Ammon's horn (tissue), 1 donor: ENCODE measurements at regions not wholly inside any gene's neighbourhood (a gene's known extent, or its start where the extent isn't known, plus 50 kb on each side); places are given as distances from the start of the nearest gene placed in this dataset.

Experiments
- DNase-seq: peaks from one replicate; pipeline ENCODE4 v3.0.0-alpha.2; 2016; ENCODE audit warnings: low spot score

DNA sequence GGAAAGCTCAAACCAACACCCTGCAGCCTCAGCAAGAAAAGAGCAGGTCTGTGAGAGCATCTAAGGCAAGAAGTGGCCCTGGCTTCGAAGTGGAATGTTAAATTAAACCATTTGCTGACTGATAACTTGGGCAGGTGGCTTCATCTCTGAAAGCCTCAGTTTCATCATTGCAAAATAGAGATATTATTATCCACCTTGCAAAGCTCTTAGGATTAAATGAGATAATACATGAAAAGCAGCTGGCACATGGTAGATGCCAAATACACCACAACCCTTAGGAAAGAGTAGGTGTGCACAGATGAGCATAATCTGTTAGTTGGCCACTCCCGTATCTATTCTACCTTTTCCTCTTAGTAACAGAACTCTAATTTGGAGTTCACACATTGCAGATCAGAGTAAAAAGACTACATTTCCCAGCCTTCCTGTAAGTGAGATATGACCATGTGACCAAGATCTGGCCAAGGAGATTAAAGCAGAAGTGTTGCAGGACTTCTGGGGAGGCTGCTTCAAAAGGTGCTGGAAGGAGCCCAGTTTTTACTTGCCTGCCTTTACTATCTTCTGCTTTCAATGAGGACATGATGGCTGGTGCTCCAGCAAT, 288.7 kb downstream of the SOX9 start:
- no peak for DNase-seq

DNA sequence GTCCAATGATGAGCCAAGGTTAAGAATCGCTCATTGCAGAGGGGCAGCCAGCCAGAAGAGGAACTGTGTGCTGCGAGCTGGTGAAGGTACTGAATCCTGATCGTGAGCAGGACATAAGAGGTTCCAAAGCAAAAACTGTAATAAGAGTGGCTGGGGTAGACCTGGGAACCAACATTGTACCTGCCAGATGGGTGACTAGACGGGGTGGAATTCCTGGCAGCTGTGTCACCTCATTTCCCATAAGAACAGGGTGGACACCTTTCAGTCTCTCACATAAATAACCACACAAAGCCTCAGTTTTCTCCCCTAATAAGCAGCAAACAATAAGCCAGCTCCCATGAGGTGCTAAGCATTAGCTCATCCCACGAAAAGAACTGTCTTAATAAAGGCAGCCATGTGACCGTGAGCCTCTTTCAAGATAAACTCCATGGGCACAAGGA, 290.3 kb downstream of the SOX9 start:
- no peak for DNase-seq

DNA sequence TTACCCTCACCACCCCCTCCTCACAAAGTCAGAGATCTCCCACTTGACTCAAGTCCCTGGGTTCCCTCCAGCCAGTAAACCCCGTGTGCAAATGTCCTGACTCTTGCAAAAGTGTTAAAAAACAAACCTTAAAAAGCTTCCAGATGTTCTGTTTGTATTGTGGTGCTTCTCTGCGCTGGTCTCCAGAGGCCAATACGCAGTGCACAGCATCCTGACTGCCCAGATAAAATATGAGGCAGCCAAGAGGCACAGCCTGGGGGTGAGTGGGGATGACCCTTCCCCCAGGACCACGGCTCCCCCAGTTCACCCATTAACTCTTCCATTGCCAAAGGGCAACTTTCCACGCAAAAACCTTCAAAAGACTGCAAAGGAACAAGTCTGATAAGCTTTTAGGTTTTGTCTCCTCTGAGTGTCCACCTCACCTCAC, 291.8 kb downstream of the SOX9 start:
- no peak for DNase-seq

DNA sequence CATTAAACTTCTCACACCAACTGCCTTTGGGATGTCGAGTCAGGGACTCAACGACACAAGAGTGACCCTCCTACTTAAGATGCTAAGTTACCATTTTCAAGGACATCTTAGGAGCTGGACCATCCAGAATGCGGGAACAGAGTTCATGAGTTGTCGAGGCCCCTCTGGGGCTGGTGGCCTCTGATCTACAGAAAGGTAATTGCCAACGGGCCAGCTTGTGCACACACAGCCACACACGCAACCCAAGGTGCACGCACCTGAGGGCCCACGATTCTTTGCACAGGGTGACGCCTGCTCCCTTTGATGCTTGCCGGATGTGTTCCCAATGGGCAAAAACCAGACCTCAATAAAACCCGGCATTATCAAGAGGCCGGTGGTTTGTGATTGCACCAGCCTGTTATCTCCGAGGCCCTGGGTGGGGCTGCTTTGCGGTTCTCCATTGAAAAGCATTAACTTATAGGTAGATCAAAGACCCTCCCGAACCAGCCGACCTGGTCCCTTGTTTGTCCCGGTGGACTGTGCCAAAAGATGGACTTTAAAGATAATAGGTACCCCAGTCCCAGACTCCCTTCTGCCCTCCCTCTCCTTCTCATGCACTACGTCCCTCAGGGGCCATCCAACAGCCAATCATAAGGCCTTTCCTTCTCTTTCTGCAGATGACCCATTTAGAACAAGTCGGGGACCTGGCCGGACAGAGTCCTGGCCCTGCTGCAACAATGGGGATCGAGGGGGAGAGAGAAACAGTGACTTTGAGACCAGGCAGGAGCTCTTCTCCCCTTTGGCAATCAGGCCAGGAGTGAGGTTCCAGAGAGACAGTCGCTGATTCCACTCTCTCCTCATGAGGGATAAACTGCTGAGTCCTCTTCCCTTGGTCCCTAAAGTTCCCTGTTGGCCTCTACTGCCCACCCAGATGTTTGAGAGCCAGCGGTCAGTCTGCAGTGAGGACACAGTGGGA, 292.5 kb downstream of the SOX9 start:
- no peak for DNase-seq

DNA sequence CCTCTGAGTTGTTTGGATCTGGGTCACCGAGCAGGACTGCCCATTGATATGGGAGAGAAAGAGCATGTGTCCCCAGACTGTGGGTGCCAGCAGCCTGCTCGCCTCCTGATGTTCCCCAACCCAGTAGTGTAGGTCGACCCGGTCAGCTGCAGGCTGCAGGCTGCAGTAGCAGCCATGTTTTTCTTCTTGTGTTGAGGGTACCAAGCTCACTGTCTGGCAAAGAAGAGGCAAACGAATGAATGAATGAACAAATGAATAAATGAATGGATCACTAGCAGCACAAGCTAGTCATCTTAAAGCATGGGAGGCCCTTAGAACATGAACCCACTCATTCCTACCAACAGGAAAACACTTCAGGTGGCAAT, 293.2 kb downstream of the SOX9 start:
- no peak for DNase-seq

DNA sequence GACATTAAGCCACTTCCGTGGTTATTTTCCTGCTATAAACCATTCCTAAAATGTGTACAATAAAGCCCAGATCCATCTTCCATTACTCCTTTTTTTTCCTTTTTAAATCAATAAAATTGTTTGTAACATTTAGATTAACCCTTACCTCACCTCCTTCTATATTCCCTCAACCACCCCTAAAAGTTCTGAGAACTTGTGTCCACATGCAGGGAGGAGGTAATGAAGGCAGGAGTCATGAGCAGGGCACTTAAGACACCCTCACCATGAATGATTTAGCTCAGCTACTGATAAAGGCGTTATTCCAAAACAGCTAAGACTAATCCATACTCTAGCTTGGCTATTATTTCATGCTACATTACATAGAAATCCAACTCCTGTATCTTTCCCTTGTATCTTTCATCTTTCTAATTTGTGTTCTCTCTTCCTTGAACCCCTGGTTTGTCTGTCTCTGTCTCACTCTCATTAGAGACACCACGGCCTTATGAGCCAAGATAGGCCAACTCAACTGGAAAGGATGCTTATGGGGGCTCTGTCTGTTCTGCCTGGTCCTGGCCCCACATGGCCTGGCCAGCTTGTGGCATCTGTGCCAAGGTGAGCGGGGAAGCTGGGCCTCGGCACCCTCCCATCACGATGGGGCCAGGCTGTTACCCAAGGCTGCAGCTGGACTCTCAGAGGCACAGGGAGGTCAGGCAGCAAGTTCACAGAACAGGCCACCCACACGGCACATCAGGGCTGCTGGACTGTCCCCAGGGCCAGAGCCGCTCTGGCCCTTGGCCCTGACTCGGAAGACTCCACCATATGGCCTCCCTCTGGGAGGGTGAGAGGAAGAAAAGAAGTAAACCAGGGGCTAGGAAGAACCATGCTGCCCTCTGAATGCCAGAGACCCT, 294.4 kb downstream of the SOX9 start:
- no peak for DNase-seq

DNA sequence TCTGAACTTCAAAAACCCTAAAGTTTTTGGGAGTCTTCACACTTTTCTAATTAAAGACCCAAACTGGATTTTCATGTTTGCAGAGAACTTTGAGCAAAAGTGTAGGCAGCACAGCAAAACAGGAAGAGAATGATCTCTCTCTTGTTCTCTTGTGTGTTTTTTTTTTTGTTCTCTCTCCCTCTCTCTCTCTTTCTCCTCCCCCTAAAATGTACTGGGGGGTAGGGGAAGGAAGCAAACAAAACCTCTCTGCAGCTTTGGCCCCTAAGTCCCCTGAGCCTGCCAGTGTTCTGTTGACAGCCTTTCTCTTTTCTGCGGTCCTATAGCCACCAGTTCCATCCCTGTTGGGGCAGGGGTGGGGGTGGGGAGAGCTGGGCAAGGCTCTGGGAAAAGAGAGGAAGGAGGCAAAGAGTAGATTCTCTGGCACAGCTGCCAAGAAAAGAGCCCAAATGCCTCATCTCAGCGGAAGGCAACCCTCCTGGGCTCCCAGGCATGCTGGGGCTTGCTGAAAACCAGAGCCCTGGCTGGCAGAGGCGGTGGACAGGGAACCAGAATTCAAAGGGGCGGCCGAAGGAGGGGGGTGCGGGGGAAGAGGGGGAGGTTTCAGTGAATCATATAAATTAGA, 295.3 kb downstream of the SOX9 start:
- DNase-seq, result peak; percentile 55

DNA sequence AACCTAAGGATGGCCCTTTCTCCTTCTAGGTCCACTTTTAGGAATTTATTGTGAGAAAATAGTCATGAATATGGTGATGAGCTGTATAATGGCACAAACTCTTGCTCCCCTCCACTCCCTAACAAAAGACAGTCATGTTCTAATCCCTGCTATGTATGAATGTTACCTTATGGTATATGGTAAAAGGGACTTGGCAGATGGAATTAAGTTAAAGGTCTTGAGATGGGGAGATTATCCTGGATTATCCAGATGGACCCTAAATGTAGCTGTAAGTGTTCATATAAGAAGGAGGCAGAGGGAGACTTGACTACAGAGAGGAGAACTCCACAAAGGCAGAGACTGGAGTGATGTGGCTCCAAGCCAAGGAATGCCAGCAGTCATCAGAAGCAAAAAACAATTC, 296.1 kb downstream of the SOX9 start:
- no peak for DNase-seq

DNA sequence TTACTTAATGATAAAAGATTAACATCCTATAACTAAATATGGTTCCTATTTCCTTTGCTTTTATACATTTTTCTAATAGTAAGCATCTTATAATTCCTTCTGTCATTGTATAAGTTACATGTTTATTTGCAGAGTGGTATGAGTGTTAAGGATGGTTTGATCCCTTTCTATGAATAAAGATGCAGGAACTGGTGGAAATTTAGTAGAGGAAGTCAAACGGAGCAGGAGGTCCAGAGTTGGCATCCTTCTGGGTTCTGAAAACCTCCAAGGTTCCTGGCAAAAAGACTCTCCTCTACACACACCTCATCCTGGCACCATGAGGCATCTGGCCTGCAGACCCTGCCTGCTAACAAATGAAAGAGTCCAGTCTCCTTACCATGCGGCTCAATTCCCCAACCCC, 296.8 kb downstream of the SOX9 start:
- no peak for DNase-seq

DNA sequence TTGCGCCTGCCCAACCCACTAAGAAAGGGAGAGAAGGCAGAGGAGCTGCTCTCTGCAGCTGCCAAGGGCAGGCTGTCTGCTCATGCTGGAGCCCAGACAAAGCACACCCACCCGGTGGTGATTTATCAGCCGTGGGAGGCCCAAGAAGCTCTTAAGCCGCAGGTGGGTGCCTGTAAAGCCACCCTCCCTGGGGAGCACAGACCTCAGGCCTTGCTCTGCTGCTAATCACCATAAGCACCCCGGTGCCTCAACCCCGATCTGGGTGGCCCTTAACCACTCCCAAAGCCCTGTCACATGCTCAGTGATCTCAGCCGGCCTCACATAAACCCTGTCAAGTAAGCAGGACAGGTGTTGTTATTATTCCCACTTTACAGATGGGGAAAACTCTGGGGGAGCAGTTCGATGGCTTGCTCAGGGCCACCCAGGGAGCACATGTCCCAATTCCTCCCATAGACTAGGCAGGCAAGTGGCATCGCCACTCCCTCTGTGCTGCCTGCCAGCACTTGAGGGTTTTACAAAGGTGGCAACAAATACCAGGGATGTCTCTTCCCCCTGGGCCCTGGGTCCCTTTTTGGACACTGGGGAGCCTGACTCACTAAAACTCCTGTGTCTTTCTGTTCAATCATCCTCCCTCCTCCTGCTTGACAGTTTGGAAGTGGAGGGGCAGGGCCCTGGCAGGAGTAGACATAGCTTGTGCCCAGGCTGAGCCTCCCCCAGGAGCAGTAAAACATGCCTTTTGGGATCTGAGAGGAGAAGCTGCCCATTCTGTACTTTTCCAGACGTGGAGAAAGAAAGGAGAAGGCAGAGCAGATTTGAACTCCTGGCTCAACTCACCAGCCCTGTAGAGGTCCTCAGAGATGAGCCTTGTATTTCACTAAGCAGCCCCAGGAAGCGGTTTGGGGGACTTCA, 299.3 kb downstream of the SOX9 start:
- peak; percentile 52 for DNase-seq

DNA sequence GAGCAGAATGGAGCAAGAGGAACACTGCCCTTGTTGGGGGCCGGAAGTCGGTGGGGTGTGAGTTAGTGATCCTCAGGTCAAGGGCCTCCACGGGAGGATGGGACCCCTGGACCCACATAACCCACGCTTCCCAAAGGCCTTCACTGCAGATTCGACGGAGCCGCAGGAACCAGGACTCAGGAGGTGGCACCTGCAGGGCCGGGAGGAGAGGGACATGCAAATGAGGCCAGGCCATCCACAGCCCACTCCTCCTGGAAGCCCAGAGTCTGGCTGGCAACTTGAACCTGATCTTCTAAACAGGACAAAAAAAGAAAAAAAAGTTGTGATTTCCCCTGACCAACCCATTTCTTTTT, 299.9 kb downstream of the SOX9 start:
- DNase-seq, result no peak

DNA sequence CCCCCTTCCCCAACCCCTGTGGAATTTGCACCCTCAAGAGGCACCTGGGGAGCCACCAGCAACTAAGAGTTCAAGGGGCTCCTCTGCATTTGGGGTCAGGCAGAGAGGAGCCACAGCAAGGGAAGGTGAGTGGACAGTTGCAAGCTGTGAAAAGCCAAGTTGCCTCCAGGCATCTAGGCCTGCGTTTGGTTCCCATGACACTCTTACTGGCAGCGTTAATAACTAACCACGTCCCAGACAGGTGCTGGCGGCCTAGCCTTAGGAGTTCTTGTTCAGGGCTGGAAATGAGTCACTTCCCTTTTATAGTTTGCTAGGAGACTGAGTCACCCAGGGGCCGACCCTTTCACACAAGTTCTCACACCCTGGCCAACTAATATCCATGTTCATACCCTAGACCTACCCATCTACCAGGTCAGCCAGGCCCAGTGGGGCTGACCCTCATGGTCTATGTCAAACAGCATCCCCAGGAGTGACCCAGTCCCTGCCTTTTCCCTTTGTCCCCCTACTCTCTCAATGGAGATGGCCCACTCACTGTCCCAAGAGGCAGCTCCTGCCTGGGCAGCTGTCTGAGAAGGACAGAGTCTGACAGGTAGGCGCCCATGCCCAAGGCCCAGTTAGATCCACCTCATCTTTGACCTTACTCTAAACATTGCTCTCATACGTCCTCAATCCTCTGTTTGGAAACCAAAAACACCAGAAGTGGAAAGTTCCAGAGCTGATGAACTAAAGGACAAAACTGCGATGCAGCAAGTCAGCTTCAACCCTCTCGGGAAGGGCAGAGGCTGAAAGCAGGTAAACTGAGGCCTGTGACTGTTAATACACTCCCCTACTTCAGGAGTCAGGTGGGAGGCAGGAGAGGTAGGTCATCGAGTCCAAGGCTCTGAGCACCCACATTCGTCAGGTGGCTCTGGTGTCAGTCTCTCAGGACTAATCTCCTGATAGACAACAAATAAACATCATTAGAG, 300.6 kb downstream of the SOX9 start:
- DNase-seq, result no peak

DNA sequence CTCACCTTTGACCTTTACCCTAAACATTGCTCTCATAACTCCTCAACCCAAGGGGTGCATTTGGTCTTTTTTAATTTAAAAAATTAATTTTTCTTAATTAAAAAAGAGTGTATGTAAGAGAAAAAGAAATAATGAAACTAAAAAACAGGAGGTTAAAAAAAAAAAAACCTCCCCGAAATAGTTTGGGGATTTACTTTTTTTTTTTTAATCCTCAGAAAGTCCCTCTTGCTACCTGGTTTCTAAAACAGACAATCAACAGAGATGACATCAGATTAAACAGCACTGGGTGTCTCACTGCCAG, 301.3 kb downstream of the SOX9 start:
- no peak for DNase-seq

DNA sequence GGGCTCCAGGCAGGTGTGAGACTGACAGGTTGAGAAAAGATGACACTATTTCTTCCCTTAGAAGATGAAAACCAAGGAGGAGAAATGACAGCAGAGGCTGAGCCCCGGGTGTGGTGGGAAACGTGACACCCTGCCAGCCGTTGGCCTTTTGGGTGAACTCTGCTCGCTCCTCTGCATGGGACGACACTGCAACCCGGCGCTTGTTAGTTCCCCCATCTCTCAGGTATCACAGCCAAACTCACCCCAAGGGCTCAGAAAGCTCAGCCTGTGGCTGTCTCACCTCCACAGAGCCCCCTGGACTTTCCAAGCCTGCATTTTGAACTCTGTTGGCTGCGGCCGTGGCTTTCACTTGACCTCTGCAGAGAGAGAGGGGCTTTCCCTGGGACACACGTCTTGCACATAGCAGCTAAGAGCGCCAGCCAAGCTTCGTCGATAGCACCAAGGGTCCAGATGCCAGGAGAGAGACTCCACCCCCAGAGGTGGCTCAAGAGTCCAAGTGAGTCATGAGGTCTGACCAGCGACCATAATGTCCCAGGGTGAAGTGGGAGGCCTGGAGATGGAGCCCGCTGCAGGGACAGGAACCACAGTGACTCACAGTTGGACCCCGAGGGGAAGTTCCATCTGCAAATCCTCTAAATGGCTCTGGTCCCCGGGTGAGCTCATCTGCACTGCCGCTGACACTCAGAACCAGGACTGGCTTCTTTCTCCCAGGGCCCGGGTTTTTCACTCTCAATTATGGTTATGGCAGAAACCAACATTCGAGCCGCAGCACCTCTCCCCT, 301.9 kb downstream of the SOX9 start:
- no peak for DNase-seq

DNA sequence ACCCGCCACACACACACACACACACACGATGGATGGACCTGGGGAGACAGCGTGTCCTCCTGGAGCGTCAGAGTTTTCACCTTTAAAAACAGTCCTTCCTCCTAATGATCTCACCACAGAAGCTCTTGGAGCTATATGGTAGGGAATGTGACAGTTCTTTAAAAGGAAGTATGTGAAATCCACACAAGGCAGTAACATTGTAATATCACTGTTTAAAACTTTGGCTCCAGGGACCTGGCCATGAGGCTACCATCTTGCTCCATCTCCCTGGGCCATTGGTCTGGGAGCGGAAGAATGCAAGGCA, 302.4 kb downstream of the SOX9 start:
- DNase-seq, result no peak

DNA sequence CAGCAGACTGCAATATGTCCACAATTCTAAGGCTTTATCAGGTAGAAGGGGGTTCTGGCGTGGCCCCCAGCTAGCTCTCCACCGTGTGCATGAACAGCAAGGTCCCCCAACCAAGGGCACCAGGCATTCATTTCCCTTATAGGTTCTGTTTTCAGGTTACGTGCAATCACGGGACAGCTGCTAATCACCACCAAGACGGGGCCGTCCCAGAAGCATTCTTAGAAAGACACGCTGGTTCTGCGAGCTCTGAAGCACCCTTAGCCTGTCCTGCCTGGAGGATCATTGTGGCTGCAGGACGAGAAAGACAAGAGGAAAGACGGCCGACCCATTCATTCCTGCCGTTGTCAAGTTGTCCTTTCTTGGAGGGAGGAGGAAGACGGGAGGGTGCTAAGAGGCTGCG, 302.9 kb downstream of the SOX9 start:
- no peak for DNase-seq

DNA sequence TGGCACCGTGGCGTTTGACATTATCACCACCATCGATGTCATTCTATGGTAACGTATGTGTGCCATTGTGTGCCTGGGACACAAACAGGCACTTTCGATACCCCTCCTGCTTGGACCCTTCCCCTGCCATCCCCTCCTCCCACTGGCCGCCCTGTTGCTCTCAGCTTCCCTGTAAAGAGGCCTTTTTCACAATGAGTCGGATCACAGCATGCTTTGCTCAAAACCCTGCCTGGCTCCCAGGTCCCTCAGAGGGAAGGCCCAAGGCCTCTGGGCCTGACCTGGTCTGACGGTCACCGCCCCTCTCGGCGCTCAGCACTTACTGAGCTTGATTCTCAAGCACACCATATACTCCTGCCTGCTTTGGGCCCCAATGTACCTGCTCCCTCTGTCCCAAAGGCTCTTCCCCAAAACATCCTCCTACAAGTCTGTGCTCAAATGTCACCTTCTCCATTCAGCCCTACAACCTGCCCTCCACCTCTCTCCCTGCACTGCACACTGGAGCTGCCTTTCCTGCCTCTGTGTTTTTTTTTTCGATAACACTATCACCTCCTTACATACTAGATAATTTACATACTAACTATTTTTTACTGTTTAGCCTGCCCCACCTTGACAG, 303.8 kb downstream of the SOX9 start:
- no peak for DNase-seq

DNA sequence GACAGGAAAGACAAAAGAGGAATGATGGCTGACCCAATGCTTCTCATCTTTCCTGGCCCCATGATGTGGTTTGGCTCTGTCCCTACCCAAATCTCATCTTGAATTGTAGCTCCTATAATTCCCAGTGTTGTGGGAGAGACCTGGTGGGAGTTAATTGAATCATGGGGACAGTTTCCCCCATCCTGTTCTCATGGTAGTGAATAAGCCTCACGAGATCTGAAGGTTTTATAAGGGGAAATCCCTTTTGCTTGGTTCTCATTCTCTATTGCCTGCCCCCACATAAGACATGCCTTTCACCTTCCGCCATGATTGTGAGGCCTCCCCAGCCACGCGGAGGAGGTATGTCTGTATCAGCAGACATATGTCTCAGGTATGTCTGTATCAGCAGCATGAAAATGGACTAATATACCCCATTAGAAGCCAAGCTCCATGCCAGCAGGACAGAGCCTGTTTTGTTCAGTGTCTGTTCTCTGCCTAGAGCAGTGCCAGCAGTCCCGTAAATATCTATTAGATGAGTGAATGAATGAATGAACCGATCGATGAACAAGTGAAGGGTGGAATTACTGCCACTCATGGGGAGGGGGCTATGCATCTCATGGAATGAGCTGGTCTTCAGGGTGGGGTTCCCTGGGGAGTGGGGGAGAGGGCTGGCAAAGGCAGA, 304.4 kb downstream of the SOX9 start:
- no peak for DNase-seq

DNA sequence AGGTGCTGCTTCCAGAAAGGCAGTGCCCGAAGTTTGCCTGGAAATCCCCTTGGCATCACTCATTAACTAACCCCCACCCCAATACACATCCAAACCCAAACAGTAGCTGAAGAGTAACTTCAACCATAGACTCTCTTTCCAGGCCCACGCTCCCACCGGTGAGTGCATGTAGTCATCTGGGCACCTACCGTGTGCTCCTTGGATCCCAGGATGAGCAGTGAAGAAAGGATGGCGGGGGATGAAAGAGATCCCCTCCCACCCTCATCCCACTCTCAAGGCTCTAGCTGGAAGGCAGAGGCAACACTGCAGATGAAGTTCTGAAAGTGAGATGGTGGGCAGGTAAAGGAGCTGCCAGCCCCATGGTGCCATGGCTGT, 305.0 kb downstream of the SOX9 start:
- DNase-seq, result no peak
